SKM-1 treated with dmso at 0.1 percent for 144 hours (cell line): ENCODE measurements at regions not wholly inside any gene's neighbourhood (a gene's known extent, or its start where the extent isn't known, plus 50 kb on each side); places are given as distances from the start of the nearest gene placed in this dataset.
A peak's percentile ranks its signal among the peaks of the same experiment; 100 is the strongest.
"Not testable (repeated sequence)": the region's sequence is repeated elsewhere in the genome, so short reads cannot be mapped to it uniquely, and the experiment has no call there.

Source experiments
- DNase-seq: peaks from one replicate; lab custom pipeline; 2025; ENCODE audit not compliant: unreplicated experiment; lab: John Stamatoyannopoulos, UW

DNA sequence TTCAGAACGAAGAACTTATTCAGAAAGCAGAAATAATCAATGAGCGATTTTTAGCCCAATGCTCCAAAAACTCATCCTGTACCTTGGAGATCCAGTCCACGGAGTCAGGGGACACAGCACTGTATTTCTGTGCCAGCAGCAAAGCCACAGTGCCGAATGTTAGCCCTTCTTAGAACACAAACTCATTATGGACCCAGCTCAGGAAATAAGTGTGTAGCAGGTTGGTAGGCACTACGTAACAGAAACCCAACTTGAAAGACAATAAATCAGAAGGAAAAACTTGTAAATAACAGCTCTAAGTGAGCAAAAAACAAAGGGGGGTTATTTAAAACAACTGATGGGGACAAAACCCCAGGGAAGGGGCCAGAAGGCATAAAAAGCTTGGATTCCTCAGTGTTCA is 112.0 kb upstream of the PRSS1 start:
- DNase-seq = no peak

DNA sequence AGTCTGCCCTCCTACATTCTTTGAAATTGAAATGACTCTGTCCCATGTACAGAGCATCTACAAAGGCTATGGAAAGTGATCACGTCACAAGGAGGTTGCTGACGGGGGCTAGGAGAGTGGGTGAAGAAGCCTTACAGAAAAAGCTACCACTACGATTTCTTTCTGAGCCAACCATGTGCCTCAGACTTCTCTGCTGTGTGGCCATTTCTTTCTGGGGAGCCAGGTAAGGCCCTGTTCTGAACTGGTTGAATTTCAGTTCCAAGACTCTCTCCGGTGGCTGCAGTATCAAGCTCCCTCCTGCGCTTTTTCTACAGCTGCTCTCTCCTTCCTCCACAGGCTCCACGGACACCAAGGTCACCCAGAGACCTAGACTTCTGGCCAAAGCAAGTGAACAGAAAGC is 112.5 kb upstream of the PRSS1 start:
- DNase-seq = no peak

DNA sequence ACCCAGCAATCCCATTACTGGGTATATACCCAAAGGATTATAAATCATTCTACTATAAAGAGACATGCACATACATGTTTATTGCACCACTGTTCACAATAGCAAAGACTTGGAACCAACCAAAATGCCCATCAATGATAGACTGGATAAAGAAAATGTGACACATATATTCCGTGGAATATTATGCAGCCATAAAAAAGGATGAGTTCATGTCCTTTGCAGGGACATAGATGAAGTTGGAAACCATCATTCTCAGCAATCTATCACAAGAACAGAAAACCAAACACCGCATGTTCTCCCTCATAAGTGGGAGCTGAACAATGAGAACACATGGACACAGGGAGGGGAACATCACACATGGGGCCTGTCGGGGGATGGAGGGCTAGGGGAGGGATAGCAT is 113.2 kb upstream of the PRSS1 start:
- DNase-seq = not testable (repeated sequence)

DNA sequence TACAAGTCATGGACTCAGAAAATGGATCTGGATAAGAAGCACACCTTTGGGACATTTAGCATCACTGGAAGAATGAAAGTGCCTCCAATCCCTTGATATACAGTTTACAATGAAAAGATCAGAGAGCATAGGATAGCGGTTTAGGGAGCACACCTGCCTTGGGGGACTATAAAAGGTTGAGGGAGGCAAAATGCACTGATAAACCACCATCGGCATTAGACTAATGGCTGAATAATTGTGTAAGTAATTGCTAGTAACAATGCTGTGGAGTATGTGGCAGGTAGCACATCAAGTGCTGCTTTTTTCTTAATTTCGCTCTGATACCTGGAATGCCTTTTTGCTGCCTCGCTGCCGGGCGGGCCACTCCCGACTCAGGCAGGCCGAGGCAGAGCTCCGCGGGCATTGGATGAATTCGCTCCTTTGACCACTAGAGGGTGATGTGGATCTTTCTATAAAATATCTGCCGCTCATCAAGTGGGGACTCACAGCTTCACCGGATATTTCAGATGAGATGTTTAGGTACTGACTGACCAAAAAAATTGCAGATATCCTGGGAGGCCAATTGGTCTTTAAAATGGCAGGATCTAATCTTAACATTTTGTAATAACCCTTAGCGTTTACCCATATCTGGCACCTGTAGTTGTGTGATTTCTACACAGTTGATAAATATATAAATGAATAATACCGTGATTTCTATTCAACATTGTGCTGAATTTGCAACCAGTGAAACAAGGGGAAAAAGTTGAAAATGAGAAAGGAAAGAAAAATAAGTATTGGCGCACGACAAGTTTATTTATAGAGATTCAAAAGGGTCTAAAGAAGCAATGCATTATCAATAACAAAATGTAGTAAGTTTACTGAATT is 116.8 kb upstream of the PRSS1 start:
- DNase-seq = peak; percentile 58

GRCh38 chr7:142629588-142630260 is 119.5 kb upstream of the PRSS1 start:
- DNase-seq = no peak

DNA sequence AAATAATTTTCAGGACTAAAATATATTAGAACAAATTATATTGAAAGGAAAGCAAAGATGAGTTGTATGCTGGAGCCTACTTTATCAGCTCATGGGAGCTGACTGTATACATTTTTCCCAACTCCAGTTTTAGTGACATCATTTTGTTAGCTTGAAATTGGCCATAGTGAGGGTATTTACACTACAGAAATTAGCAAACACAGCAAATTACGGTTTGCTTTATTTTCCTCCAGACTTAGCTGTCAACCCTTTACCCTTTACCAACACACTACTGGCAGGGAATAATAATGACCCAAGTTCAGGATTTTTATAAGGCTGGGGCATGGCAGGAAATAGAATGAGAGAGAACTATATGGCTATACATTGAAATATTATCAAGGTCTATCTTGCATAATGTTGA is 120.3 kb upstream of the PRSS1 start:
- DNase-seq = no peak

- DNase-seq = not testable (repeated sequence)
Observed at GRCh38 chr7:142627223-142627622, 122.0 kb upstream of the PRSS1 start.

- peak; percentile 20 for DNase-seq
Observed at GRCh38 chr7:142626420-142627035, 122.7 kb upstream of the PRSS1 start.

DNA sequence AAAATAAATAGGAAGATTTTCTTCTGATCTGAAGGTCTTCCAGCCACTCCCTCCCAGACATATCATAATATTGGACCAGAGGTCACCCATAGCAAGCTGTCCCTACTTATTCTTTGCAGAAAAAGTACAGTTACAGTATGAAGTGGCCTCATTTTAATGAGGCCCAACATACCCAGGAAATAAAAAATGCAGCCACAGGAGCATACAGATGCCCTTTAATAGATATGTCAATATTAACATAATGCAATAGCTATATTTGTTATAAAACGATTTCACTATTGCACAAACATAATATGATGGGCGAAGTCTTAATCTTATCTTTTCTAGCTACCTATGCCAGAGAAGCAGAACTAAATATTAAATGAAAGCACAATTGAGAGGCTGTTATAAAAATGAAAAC is 124.1 kb upstream of the PRSS1 start:
- not testable (repeated sequence) for DNase-seq

- DNase-seq = no peak
Observed at GRCh38 chr7:142620402-142620801, 128.9 kb upstream of the PRSS1 start.

DNA sequence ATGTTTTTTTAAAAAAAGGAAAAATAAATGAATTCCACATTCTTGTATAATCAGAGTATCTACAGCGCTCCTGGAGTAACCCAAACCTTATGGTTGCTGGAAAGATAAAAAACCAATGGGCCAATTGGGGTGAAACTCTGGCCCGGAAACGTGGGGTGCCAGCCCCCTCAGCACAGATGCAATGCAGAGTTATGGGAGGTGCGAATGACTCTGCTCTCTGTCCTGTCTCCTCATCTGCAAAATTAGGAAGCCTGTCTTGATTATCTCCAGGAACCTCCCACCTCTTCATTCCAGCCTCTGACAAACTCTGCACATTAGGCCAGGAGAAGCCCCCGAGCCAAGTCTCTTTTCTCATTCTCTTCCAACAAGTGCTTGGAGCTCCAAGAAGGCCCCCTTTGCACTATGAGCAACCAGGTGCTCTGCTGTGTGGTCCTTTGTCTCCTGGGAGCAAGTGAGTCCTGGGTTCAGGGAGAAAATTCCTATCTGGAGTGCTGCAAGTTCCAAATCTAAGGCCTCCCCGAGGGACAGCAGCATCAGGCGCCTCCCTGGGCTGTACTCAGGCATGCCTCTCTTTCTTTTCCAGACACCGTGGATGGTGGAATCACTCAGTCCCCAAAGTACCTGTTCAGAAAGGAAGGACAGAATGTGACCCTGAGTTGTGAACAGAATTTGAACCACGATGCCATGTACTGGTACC is 130.5 kb upstream of the PRSS1 start:
- DNase-seq = no peak

GRCh38 chr7:142616842-142617241 is 132.4 kb upstream of the PRSS1 start:
- no peak for DNase-seq

- no peak for DNase-seq
Observed at GRCh38 chr7:142616121-142616643, 133.1 kb upstream of the PRSS1 start.

DNA sequence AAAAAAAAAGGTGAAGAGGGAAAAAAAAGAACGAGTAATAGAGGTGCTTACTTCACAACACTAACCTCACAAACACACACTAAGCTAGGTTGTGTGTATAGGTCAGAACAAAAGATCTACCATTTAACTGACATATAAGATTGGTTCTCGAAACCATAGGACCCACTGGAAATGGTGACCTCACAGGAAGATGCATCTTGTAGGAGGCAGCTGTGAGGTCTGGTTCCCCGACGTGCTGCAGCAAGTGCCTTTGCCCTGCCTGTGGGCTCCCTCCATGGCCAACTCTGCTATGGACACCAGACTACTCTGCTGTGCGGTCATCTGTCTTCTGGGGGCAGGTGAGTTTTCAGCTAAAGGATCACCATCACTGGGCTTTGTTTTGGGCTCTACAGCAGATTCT is 133.8 kb upstream of the PRSS1 start:
- no peak for DNase-seq

DNA sequence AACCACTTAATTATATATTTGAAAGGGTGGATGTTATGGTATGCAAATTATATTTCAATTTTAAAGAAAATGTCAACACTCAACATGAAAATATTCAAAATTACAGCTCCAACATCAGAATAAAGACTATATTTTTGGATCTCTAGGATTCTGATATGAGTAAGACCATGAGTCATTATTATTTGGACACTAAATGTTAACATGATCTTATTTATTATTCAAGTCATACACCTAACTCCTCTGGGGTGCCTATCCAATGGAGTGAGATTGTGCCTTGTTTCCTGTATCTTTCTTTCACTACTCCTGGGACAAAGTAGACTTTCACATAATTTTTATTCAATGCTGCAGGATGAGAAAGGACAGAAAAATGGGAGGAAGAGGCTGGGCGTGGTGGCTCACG is 135.2 kb upstream of the PRSS1 start:
- no peak for DNase-seq

- no peak for DNase-seq
Observed at GRCh38 chr7:142612237-142612881, 136.9 kb upstream of the PRSS1 start.

- no peak for DNase-seq
Observed at GRCh38 chr7:142611566-142612236, 137.6 kb upstream of the PRSS1 start.

GRCh38 chr7:142608630-142609428 is 140.4 kb upstream of the PRSS1 start:
- DNase-seq = no peak

GRCh38 chr7:142607351-142607750 is 141.9 kb upstream of the PRSS1 start:
- DNase-seq = no peak
